HepG2 (cell line): ENCODE measurements at regions not wholly inside any gene's neighbourhood (a gene's known extent, or its start where the extent isn't known, plus 50 kb on each side); places are given as distances from the start of the nearest gene placed in this dataset.

Experiments
- ATAC-seq: fragments of 200-7000 bp; cut with Tn5 transposase; 3 replicates; pipeline ENCODE4 v1.9.1; 2020; ENCODE audit warnings: mild to moderate bottlenecking, moderate library complexity
- BruUV-seq: library from RNA; stranded (reverse); fragments of 400-500 nt; replicated peaks from 2 replicates; lab custom pipeline; 2021; lab: Mats Ljungman, UMichigan
- CTCF ChIA-PET: fragments of 300-600 bp; formaldehyde crosslinking; extraction: SDS; loops from one replicate; lab custom pipeline; 2021; ENCODE audit warnings: low total read pairs, inconsistent platforms, low intra/inter-chr PET ratio; lab: Yijun Ruan, JAX
- POLR2A ChIA-PET: fragments of 350-600 bp; sonication (Branson Sonifier 250); formaldehyde crosslinking; loops from one replicate; lab custom pipeline; 2020; ENCODE audit warnings: antibody characterized with exemption, inconsistent platforms; lab: Yijun Ruan, JAX
- DNase-seq: peaks from one replicate; pipeline ENCODE4 v3.0.0-alpha.2; 2015; ENCODE audit warnings: low spot score
- FAIRE-seq: peaks from 3 replicates; lab custom pipeline; 2011; peaks lifted over from hg19 to GRCh38; lab: Jason Lieb, UNC
- H2AFZ ChIP-seq: one replicate; pipeline ENCODE4 v1.6.1; 2011; ENCODE audit warnings: low read length, inconsistent platforms
- H3K27ac ChIP-seq: fragments of 300-600 bp; 3 replicates; pipeline ENCODE4 v1.8.0; 2011; ENCODE audit warnings: mixed run types, mild to moderate bottlenecking, mixed read lengths, low read length, inconsistent platforms; ENCODE audit not compliant: insufficient read depth; ENCODE audit errors: extremely low read length
- H3K27me3 ChIP-seq, 2 experiments: fragments of 200-600 bp in 1 of 2; 2 replicates in 1 of 2; 3 replicates in 1 of 2; pipeline versions ENCODE4 v1.6.0 to v1.8.0; 2011; ENCODE audit warnings: low read length in 2 of 2, mild to moderate bottlenecking in 2 of 2, moderate library complexity in 2 of 2, inconsistent platforms in 1 of 2; ENCODE audit not compliant: insufficient read depth in 2 of 2, control insufficient read depth in 1 of 2
- H3K36me3 ChIP-seq, 2 experiments: fragments of 200-600 bp in 1 of 2; replicated peaks in 1 of 2; 2 replicates in 1 of 2; 3 replicates in 1 of 2; pipeline versions ENCODE4 v1.5.1 to v1.8.0; 2011; ENCODE audit warnings: low read length in 2 of 2, inconsistent platforms in 1 of 2; ENCODE audit not compliant: insufficient read depth in 2 of 2, control insufficient read depth in 1 of 2
- H3K4me1 ChIP-seq: 2 replicates; pipeline ENCODE4 v1.5.1; 2012; ENCODE audit warnings: low read length, inconsistent platforms; ENCODE audit not compliant: insufficient read depth
- H3K4me2 ChIP-seq: 2 replicates; pipeline ENCODE4 v1.6.0; 2011; ENCODE audit warnings: low read depth, low read length, inconsistent platforms
- H3K4me3 ChIP-seq, 3 experiments: fragments of 200-600 bp in 1 of 3; sonication (generic), shearing (Covaris generic) in 1 of 3; replicated peaks in 1 of 3; 2 replicates each; pipeline ENCODE4 v1.5.1; 2011 to 2016; ENCODE audit warnings: low read length in 3 of 3, inconsistent platforms in 2 of 3, low read depth in 2 of 3, mild to moderate bottlenecking in 2 of 3, control low read depth in 1 of 3, mixed read lengths in 1 of 3; ENCODE audit not compliant: insufficient read depth in 1 of 3
- H3K79me2 ChIP-seq: one replicate; pipeline ENCODE4 v1.6.1; 2011; ENCODE audit warnings: low read length, inconsistent platforms; ENCODE audit not compliant: insufficient read depth
- H3K9ac ChIP-seq: 2 replicates; pipeline ENCODE4 v1.6.0; 2011; ENCODE audit warnings: mild to moderate bottlenecking, low read depth, low read length, inconsistent platforms; ENCODE audit not compliant: insufficient read depth
- H3K9me3 ChIP-seq: 2 replicates; pipeline ENCODE4 v1.5.1; 2012; ENCODE audit warnings: mild to moderate bottlenecking, low read length
- H4K20me1 ChIP-seq: 2 replicates; pipeline ENCODE4 v1.6.0; 2011; ENCODE audit warnings: inconsistent platforms, mild to moderate bottlenecking, low read length, moderate library complexity; ENCODE audit not compliant: insufficient read depth
- CHCHD3 ChIP-seq: sonication (generic); formaldehyde crosslinking; IDR thresholded peaks from 2 replicates; pipeline ENCODE4 v1.8.0; 2022; ENCODE audit warnings: mild to moderate bottlenecking, missing genetic modification reagents, moderate library complexity
- HNF1B ChIP-seq: sonication (generic); formaldehyde crosslinking; IDR thresholded peaks from 2 replicates; pipeline ENCODE4 v1.5.1; 2020; ENCODE audit warnings: mild to moderate bottlenecking, moderate library complexity, missing genetic modification reagents
- HOXA9 ChIP-seq: sonication (generic); formaldehyde crosslinking; IDR thresholded peaks from 2 replicates; pipeline ENCODE4 v1.8.1; 2022; ENCODE audit warnings: missing genetic modification reagents, mild to moderate bottlenecking, moderate library complexity, borderline replicate concordance
- MED13 ChIP-seq: sonication (generic); formaldehyde crosslinking; IDR thresholded peaks from 2 replicates; pipeline ENCODE4 v1.5.0; 2020; ENCODE audit warnings: missing genetic modification reagents
- TBL1XR1 ChIP-seq: fragments of 150-350 bp; IDR thresholded peaks from 2 replicates; pipeline ENCODE4 v1.6.1; 2014; ENCODE audit warnings: borderline replicate concordance, low read length; ENCODE audit not compliant: partially characterized antibody
- THYN1 ChIP-seq: sonication (generic); formaldehyde crosslinking; IDR thresholded peaks from 2 replicates; pipeline ENCODE4 v1.8.1; 2023; ENCODE audit warnings: low read depth, mild to moderate bottlenecking, moderate library complexity, missing genetic modification reagents, borderline replicate concordance
- TSC22D2 ChIP-seq: sonication (generic); formaldehyde crosslinking; IDR thresholded peaks from 2 replicates; pipeline ENCODE4 v1.5.1; 2020; ENCODE audit warnings: missing genetic modification reagents, mild to moderate bottlenecking, borderline replicate concordance
- ZNF232 ChIP-seq: sonication (generic); formaldehyde crosslinking; IDR thresholded peaks from 2 replicates; pipeline ENCODE4 v1.4.0; 2020; ENCODE audit warnings: missing genetic modification reagents, borderline replicate concordance
- ZNF296 ChIP-seq: sonication (generic); formaldehyde crosslinking; conservative IDR thresholded peaks from 2 replicates; pipeline ENCODE4 v1.5.0; 2020; ENCODE audit warnings: mild to moderate bottlenecking, missing genetic modification reagents
- ZNF34 ChIP-seq: sonication (generic); formaldehyde crosslinking; IDR thresholded peaks from 2 replicates; pipeline ENCODE4 v1.4.0; 2020; ENCODE audit warnings: mild to moderate bottlenecking, missing genetic modification reagents, borderline replicate concordance
- ZNF737 ChIP-seq: sonication (generic); formaldehyde crosslinking; IDR thresholded peaks from 2 replicates; pipeline ENCODE4 v1.5.0; 2020; ENCODE audit warnings: missing genetic modification reagents, mild to moderate bottlenecking, borderline replicate concordance
- WGBS: methylation state at CpG from one replicate; pipeline ENCODE4 v1.1.6; 2017; ENCODE audit warnings: low lambda C conversion rate; 5-methylcytosine and 5-hydroxymethylcytosine counted together
- in situ Hi-C: cut with HindIII; loops from 2 replicates; pipeline ENCODE4 v1.10.0; 2017; ENCODE audit warnings: low pct_unique_long_range_greater_than_20kb; ENCODE audit not compliant: extremely low pct_ligation_motif_present
- intact Hi-C: fragments of 100-400 bp; cut with micrococcal nuclease; formaldehyde crosslinking; loops from one replicate; pipeline ENCODE4 v1.10.0; 2022; ENCODE audit not compliant: unreplicated experiment
- TF ChIP-seq, protein P1 (sequence below): IDR thresholded peaks from 2 replicates; pipeline ENCODE4 v1.6.1; 2016; ENCODE audit warnings: mild to moderate bottlenecking

DNA sequence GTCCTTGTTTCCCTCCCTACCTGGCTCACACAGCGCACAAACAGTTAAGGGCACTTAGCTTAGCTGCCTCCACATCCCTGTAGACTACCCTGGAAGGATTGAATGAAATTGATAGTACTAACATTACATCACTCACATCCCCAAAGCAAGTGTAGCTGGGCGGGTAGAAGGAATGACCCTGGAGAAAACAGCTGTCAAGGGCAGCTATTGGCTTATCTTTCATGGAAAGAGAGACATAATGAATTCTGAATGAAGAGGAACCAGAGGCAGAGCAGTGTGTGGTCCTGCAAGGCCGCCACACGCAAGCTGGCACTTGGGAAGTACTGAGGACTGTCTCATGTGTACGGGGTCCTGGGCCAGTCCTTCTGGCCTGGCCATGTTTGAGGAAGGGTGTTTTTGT lies 369.6 kb upstream of the RGMA start (continued):
- TF ChIP-seq, protein P1, sequence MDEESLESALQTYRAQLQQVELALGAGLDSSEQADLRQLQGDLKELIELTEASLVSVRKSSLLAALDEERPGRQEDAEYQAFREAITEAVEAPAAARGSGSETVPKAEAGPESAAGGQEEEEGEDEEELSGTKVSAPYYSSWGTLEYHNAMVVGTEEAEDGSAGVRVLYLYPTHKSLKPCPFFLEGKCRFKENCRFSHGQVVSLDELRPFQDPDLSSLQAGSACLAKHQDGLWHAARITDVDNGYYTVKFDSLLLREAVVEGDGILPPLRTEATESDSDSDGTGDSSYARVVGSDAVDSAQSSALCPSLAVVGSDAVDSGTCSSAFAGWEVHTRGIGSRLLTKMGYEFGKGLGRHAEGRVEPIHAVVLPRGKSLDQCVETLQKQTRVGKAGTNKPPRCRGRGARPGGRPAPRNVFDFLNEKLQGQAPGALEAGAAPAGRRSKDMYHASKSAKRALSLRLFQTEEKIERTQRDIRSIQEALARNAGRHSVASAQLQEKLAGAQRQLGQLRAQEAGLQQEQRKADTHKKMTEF (CRISPR knock-in tag): no peak
- TF ChIP-seq CHCHD3 (CRISPR knock-in tag) (no peak), ZNF737 (CRISPR knock-in tag) (no peak), ZNF232 (CRISPR knock-in tag) (no peak)

GRCh38 chr15:93454788-93455187 lies 365.8 kb upstream of the RGMA start:
- Histone ChIP-seq H3K79me2 (no peaks in the 10 kb centered on the region), H4K20me1 (no peaks in the 10 kb centered on the region), H3K9ac (no peak overlapping the region), H3K36me3 (no peaks in the 10 kb centered on the region), H2AFZ (no peak overlapping the region), H3K27ac (no peak overlapping the region), H3K27me3 (no peaks in the 10 kb centered on the region), H3K9me3 (no peaks in the 10 kb centered on the region), H3K4me1 (no peaks in the 10 kb centered on the region), H3K4me3 (no peak overlapping the region), H3K4me2 (no peak overlapping the region)
- ChIA-PET POLR2A (no interaction called here), CTCF (no interaction called here)
- ATAC-seq (no peak), DNase-seq (no peak), FAIRE-seq (no peak)
- TF ChIP-seq THYN1 (CRISPR knock-in tag) (no peak), TSC22D2 (CRISPR knock-in tag) (no peak), ZNF296 (CRISPR knock-in tag) (no peak), HOXA9 (CRISPR knock-in tag) (no peak), MED13 (no peak), HNF1B (no peak), ZNF34 (CRISPR knock-in tag) (no peak), TBL1XR1 (no peak)
- WGBS: 13% methylated on average over 7 of the region's 7 CpGs
- in situ Hi-C loops (no loop called here), intact Hi-C loops (no loop called here)
- no TSS peak for BruUV-seq
